ENCODE measurements at regions not wholly inside any gene's neighbourhood (a gene's known extent, or its start where the extent isn't known, plus 50 kb on each side); places are given as distances from the start of the nearest gene placed in this dataset.

- TF ChIP-seq, protein P1, sequence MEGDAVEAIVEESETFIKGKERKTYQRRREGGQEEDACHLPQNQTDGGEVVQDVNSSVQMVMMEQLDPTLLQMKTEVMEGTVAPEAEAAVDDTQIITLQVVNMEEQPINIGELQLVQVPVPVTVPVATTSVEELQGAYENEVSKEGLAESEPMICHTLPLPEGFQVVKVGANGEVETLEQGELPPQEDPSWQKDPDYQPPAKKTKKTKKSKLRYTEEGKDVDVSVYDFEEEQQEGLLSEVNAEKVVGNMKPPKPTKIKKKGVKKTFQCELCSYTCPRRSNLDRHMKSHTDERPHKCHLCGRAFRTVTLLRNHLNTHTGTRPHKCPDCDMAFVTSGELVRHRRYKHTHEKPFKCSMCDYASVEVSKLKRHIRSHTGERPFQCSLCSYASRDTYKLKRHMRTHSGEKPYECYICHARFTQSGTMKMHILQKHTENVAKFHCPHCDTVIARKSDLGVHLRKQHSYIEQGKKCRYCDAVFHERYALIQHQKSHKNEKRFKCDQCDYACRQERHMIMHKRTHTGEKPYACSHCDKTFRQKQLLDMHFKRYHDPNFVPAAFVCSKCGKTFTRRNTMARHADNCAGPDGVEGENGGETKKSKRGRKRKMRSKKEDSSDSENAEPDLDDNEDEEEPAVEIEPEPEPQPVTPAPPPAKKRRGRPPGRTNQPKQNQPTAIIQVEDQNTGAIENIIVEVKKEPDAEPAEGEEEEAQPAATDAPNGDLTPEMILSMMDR (IDR thresholded peaks at IDR 0.05): no peak
- TF ChIP-seq POLR2A (IDR thresholded peaks at IDR 0.05): no peak
Measured at GRCh38 chr10:36717118-36717517, 408.3 kb upstream of the ANKRD30A start.
